Mucosa of descending colon (tissue), 3 donors: ENCODE measurements at regions not wholly inside any gene's neighbourhood (a gene's known extent, or its start where the extent isn't known, plus 50 kb on each side); places are given as distances from the start of the nearest gene placed in this dataset.

ENCODE experiments used
- ATAC-seq: fragments of 200-7000 bp; cut with Tn5 transposase; one replicate; pipeline ENCODE4 v1.9.1; 2020; ENCODE audit warnings: mild to moderate bottlenecking, moderate library complexity
- DNase-seq, 3 donors: peaks; one replicate each; pipeline ENCODE4 v3.0.0-alpha.2; 2020
- H3K36me3 ChIP-seq: fragments of 200-600 bp; one replicate; pipeline ENCODE4 v1.8.0; 2021; ENCODE audit warnings: low read depth, mild to moderate bottlenecking
- H3K4me1 ChIP-seq: fragments of 200-600 bp; one replicate; pipeline ENCODE4 v1.8.0; 2021; ENCODE audit warnings: low read depth, mild to moderate bottlenecking
- H3K4me3 ChIP-seq: fragments of 200-600 bp; one replicate; pipeline ENCODE4 v1.8.0; 2021; ENCODE audit warnings: mild to moderate bottlenecking
- H3K9me3 ChIP-seq: fragments of 200-600 bp; one replicate; pipeline ENCODE4 v1.8.0; 2021; ENCODE audit warnings: mild to moderate bottlenecking
- intact Hi-C, 2 donors: fragments of 100-400 bp; cut with DNase I in 1 of 2; cut with micrococcal nuclease in 1 of 2; formaldehyde crosslinking; loops; one replicate each; pipeline versions ENCODE4 v1.11.0 to v1.11.1; 2022; cut with DNase I, micrococcal nuclease
- TF ChIP-seq, protein P1 (sequence below): fragments of 200-600 bp; IDR thresholded peaks from one replicate; pipeline ENCODE4 v1.8.0; 2022; ENCODE audit warnings: antibody characterized with exemption, mild to moderate bottlenecking
- donor health status: DM: no; HTN: no; CAD: no; lungs with moderate emphysema.
- donor health status: DM: no; HTN: no; CAD: no.
- donor health status: DM: no; HTN: yes; CAD: no.

DNA sequence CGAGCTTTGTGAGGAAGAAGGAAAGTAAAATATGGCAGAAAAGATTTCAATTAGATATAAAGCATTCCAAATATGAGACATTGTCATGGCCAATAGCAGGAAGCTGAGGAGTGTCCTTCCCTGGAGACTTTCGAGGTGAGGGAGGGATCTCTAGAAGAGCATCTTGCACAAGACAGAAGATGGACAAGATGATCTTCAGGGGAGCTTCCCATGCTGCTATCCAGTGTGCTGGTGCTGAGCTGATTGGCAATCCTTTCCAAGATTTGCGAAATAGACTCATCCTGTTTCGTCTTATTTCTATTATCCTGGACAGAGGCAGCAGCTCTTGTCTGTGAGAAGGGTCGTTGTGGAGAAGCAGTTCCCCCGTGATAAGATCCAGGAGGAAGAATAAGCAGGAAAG is 342.0 kb upstream of the CAMK1G start:
- Histone ChIP-seq H3K4me3 (no peak overlapping the region), H3K9me3 (no peaks in the 10 kb centered on the region), H3K4me1 (no peaks in the 10 kb centered on the region), H3K36me3 (no peaks in the 10 kb centered on the region)
- DNase-seq, result no peak
- intact Hi-C loops, result no loop called here
- TF ChIP-seq, protein P1, sequence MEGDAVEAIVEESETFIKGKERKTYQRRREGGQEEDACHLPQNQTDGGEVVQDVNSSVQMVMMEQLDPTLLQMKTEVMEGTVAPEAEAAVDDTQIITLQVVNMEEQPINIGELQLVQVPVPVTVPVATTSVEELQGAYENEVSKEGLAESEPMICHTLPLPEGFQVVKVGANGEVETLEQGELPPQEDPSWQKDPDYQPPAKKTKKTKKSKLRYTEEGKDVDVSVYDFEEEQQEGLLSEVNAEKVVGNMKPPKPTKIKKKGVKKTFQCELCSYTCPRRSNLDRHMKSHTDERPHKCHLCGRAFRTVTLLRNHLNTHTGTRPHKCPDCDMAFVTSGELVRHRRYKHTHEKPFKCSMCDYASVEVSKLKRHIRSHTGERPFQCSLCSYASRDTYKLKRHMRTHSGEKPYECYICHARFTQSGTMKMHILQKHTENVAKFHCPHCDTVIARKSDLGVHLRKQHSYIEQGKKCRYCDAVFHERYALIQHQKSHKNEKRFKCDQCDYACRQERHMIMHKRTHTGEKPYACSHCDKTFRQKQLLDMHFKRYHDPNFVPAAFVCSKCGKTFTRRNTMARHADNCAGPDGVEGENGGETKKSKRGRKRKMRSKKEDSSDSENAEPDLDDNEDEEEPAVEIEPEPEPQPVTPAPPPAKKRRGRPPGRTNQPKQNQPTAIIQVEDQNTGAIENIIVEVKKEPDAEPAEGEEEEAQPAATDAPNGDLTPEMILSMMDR, result no peak
- no peak for ATAC-seq

DNA sequence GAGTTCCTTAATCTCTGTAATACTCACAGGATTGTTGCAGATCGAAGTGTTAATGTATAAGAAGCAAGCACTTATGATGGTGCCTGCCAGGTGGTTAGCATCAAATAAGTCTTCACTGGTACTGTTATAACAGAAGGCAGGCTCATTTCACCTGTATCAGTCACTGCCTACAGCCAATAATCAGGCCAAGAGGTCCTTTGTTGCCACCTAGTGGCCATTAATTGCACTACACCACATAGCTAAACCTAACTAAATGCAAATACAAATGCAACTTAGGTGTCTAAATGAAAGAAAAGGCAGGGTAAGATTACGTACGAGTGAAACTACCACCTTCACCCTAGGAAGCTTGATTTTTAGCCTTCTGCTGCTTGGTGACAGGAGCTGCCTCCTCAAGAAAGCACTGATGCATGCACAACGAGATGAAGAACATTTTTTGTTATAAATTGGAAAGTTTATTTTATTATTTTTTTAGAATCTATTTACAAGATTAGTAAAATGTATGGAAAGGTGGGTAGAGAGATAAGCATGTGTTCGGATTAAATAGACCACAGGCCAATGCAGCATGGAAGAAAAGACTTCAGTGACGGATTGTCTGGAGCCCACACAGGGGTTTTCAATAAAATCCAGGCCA is 334.8 kb upstream of the CAMK1G start:
- no peaks in the 10 kb centered on the region for H3K9me3 ChIP-seq
- intact Hi-C loops, result no loop called here
- TF ChIP-seq, protein P1, result peak; percentile 68
- no peak overlapping the region for H3K4me3 ChIP-seq
- ATAC-seq (peak; percentile 74), DNase-seq (peak in 1 of 3 donors; percentile 82)
- H3K36me3 ChIP-seq, result no peaks in the 10 kb centered on the region
- no peaks in the 10 kb centered on the region for H3K4me1 ChIP-seq

DNA sequence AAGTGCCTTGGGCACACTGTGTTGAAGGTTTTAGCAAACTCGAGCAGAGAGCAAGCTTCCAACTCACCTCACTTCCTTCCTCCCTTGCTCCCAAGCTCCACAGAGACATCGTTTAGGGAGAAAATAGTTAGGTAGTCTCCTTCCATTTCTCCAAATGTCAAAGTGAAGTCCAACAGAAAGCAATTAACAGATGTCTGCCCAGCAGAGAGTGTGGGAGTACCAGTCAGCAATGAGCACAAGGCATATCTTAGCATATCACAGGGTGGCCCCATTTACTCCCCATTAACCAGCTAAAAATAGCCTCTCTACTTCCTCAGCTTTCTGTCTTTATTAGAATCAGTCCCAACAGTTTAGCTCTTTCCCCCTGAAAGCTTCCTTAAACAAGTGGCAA is 334.2 kb upstream of the CAMK1G start:
- Histone ChIP-seq H3K36me3 (no peaks in the 10 kb centered on the region), H3K4me3 (no peak overlapping the region), H3K4me1 (no peaks in the 10 kb centered on the region), H3K9me3 (no peaks in the 10 kb centered on the region)
- ATAC-seq (no peak), DNase-seq (no peak)
- intact Hi-C loops, result no loop called here
- TF ChIP-seq, protein P1, result no peak

DNA sequence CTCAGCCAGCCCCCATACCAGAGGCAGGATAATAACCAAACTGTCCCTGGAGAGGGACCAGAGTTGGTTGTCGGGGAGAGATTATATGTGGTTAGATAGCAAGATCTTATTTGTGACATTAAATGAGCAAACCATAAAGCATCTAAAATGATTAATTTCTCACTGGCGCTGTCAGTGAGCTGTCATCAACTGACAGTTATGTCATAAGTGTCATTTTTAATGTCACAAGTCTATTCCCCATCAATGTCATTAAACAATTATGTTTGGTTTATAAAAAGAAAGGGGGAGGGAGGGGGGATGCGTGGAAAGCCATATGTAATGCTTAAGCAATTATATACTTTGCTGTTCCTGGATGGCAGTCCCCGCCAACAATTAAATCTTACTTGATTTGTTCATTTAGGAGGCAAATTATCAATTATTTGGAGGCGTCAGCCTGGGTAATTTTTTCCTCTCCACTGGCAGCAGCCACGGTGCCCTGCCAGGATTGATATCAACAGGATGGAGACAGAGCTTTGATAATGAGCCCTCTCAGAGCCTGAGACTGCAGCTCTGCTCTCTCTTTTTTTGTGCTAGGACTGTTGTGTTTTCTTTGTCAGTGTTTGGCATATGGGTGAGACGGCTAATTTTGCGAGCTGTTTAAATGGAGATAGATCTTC is 333.6 kb upstream of the CAMK1G start:
- ATAC-seq, result no peak
- intact Hi-C loops, result no loop called here
- Histone ChIP-seq H3K4me1 (no peaks in the 10 kb centered on the region), H3K4me3 (no peak overlapping the region), H3K9me3 (no peaks in the 10 kb centered on the region), H3K36me3 (no peaks in the 10 kb centered on the region)
- DNase-seq, result no peak
- TF ChIP-seq, protein P1, result no peak

DNA sequence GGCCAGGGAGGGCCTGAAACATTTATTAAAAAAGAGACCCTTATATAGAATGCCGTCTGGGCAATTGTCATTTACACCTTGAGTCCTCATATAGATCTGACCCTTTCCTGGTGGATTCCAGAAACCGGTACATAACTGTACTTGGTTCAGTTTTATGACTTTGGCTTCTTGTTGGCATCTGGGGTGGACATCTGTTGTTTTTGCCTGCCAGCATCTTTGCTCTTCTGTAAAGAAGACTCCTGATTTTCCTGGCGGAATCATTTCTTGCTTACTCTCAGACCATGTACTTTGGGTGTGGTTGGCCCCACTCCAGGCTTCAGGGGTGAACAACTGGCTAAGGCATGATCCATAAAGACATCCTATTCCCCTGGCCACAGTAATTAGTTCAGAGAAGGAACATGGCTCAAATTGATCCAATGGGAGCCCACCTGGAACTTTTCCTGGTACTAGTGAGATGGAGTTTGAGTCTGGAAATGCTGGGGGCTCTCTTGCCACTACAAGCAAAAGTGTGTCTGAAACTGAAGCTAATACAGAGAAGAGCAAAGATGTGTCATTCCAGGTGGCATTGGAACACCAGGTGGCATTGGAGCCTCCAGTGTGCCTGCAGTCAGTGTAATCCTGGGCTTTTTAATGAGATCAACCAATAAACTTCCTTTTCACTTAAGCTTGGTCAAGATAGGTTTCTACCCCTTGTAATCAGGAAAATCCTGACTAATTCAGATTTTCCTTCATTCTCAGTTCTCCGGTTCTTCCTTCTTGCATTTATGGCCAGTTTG is 332.5 kb upstream of the CAMK1G start:
- no peaks in the 10 kb centered on the region for H3K9me3 ChIP-seq
- no peak for DNase-seq
- H3K36me3 ChIP-seq, result no peaks in the 10 kb centered on the region
- intact Hi-C loops, result no loop called here
- ATAC-seq, result no peak
- H3K4me3 ChIP-seq, result no peak overlapping the region
- H3K4me1 ChIP-seq, result no peaks in the 10 kb centered on the region
- TF ChIP-seq, protein P1, result no peak
